Mesothelial cell of epicardium (in vitro differentiated cells): ENCODE measurements at regions not wholly inside any gene's neighbourhood (a gene's known extent, or its start where the extent isn't known, plus 50 kb on each side); places are given as distances from the start of the nearest gene placed in this dataset.

Source experiments
- DNase-seq, 2 experiments: peaks; one replicate each; pipeline ENCODE4 v3.0.0; 2021; ENCODE audit warnings: low spot score in 2 of 2; ENCODE audit not compliant: unreplicated experiment in 2 of 2
- H3K27ac Mint-ChIP-seq: 2 replicates; pipeline ENCODE4 v1.8.0; 2021; ENCODE audit warnings: mixed read lengths
- H3K27me3 Mint-ChIP-seq: 2 replicates; pipeline ENCODE4 v1.8.0; 2021; ENCODE audit warnings: low read depth, mixed read lengths
- H3K36me3 Mint-ChIP-seq: 2 replicates; pipeline ENCODE4 v1.8.0; 2021; ENCODE audit warnings: mixed read lengths
- H3K4me1 Mint-ChIP-seq: 2 replicates; pipeline ENCODE4 v1.8.0; 2021; ENCODE audit warnings: mixed read lengths
- H3K4me3 Mint-ChIP-seq: 2 replicates; pipeline ENCODE4 v1.8.0; 2021; ENCODE audit warnings: mild to moderate bottlenecking, moderate library complexity, mixed read lengths
- H3K9me3 Mint-ChIP-seq: 2 replicates; pipeline ENCODE4 v1.8.0; 2021; ENCODE audit warnings: mixed read lengths
- CTCF ChIP-seq: fragments of 200-600 bp; sonication (generic); IDR thresholded peaks from one replicate; pipeline ENCODE4 v1.5.0; 2021; ENCODE audit warnings: antibody characterized with exemption; ENCODE audit not compliant: unreplicated experiment

- no peak for TF ChIP-seq CTCF
- H3K4me3 Mint-ChIP-seq, result no peak overlapping the region
- no peak overlapping the region for H3K27ac Mint-ChIP-seq
- H3K27me3 Mint-ChIP-seq, result no peaks in the 10 kb centered on the region
- DNase-seq, result no peak
- no peaks in the 10 kb centered on the region for H3K36me3 Mint-ChIP-seq
- H3K9me3 Mint-ChIP-seq, result peaks cover 15% of the 10 kb centered on the region
- H3K4me1 Mint-ChIP-seq, result no peaks in the 10 kb centered on the region
These were observed 691.1 kb downstream of the FLRT2 start for GRCh38 chr14:86221000-86221399.

- DNase-seq, result no peak
- TF ChIP-seq CTCF, result no peak
- no peak overlapping the region for H3K4me3 Mint-ChIP-seq
- H3K9me3 Mint-ChIP-seq, result peaks cover 9% of the 10 kb centered on the region
- no peaks in the 10 kb centered on the region for H3K4me1 Mint-ChIP-seq
- no peak overlapping the region for H3K27ac Mint-ChIP-seq
- no peaks in the 10 kb centered on the region for H3K36me3 Mint-ChIP-seq
- no peaks in the 10 kb centered on the region for H3K27me3 Mint-ChIP-seq
These were observed 687.6 kb downstream of the FLRT2 start for GRCh38 chr14:86217523-86217922.

- peak overlapping the region; percentile 47 for H3K27ac Mint-ChIP-seq
- no peak overlapping the region for H3K4me3 Mint-ChIP-seq
- peaks cover 38% of the 10 kb centered on the region for H3K9me3 Mint-ChIP-seq
- TF ChIP-seq CTCF, result no peak
- no peaks in the 10 kb centered on the region for H3K27me3 Mint-ChIP-seq
- peaks cover 4% of the 10 kb centered on the region for H3K36me3 Mint-ChIP-seq
- no peak for DNase-seq
- H3K4me1 Mint-ChIP-seq, result peaks cover 40% of the 10 kb centered on the region
These were observed 673.9 kb downstream of the FLRT2 start for GRCh38 chr14:86203843-86204242.

GRCh38 chr14:86196471-86196870 is 666.5 kb downstream of the FLRT2 start:
- peak in 1 of 2 experiments; percentile 51 for DNase-seq
- no peak for TF ChIP-seq CTCF
- Mint-ChIP-seq H3K9me3 (peaks cover 31% of the 10 kb centered on the region), H3K4me3 (no peak overlapping the region), H3K27me3 (no peaks in the 10 kb centered on the region), H3K27ac (peak overlapping the region; percentile 66), H3K4me1 (peaks cover 11% of the 10 kb centered on the region), H3K36me3 (peaks cover 2% of the 10 kb centered on the region)

GRCh38 chr14:86193756-86194155 is 663.8 kb downstream of the FLRT2 start:
- Mint-ChIP-seq H3K36me3 (no peaks in the 10 kb centered on the region), H3K9me3 (peaks cover 6% of the 10 kb centered on the region), H3K4me3 (no peak overlapping the region), H3K27me3 (no peaks in the 10 kb centered on the region), H3K4me1 (peaks cover 11% of the 10 kb centered on the region), H3K27ac (no peak overlapping the region)
- DNase-seq, result no peak
- TF ChIP-seq CTCF, result no peak

- no peaks in the 10 kb centered on the region for H3K27me3 Mint-ChIP-seq
- H3K36me3 Mint-ChIP-seq, result no peaks in the 10 kb centered on the region
- peaks cover under 1% of the 10 kb centered on the region for H3K9me3 Mint-ChIP-seq
- no peak for DNase-seq
- H3K4me3 Mint-ChIP-seq, result no peak overlapping the region
- peaks cover 8% of the 10 kb centered on the region for H3K4me1 Mint-ChIP-seq
- no peak overlapping the region for H3K27ac Mint-ChIP-seq
- no peak for TF ChIP-seq CTCF
These were observed 650.0 kb downstream of the FLRT2 start for GRCh38 chr14:86179980-86180379.
